RWPE2 (cell line): ENCODE measurements at regions not wholly inside any gene's neighbourhood (a gene's known extent, or its start where the extent isn't known, plus 50 kb on each side); places are given as distances from the start of the nearest gene placed in this dataset.

Experiments
- ATAC-seq: fragments of 200-7000 bp; cut with Tn5 transposase; 3 replicates; pipeline ENCODE4 v1.9.1; 2021; ENCODE audit warnings: low read depth
- DNase-seq: peaks from one replicate; pipeline ENCODE4 v3.0.0-alpha.2; 2020; ENCODE audit warnings: low spot score
- H3K27ac ChIP-seq: fragments of 450-650 bp; 2 replicates; pipeline ENCODE4 v1.5.1; 2017; ENCODE audit warnings: mild to moderate bottlenecking; ENCODE audit not compliant: poor library complexity, severe bottlenecking
- H3K27me3 ChIP-seq: fragments of 250-450 bp; sonication (Bioruptor Pico); 2 replicates; pipeline ENCODE4 v1.5.1; 2021; ENCODE audit warnings: mild to moderate bottlenecking, moderate library complexity; ENCODE audit not compliant: insufficient read depth, poor library complexity, severe bottlenecking
- H3K36me3 ChIP-seq: fragments of 250-450 bp; sonication (Bioruptor Pico); 2 replicates; pipeline ENCODE4 v1.5.1; 2020; ENCODE audit warnings: low read depth, mild to moderate bottlenecking, moderate library complexity
- H3K4me1 ChIP-seq: fragments of 250-450 bp; sonication (Bioruptor Pico); 2 replicates; pipeline ENCODE4 v1.5.1; 2021; ENCODE audit warnings: mild to moderate bottlenecking, moderate library complexity; ENCODE audit not compliant: insufficient read depth, poor library complexity, severe bottlenecking
- H3K4me3 ChIP-seq: fragments of 250-450 bp; sonication (Bioruptor Pico); 2 replicates; pipeline ENCODE4 v1.5.1; 2021; ENCODE audit warnings: mild to moderate bottlenecking, moderate library complexity; ENCODE audit not compliant: severe bottlenecking
- H3K9me3 ChIP-seq: fragments of 250-450 bp; sonication (Bioruptor Pico); 2 replicates; pipeline ENCODE4 v1.5.1; 2021; ENCODE audit warnings: mild to moderate bottlenecking, moderate library complexity; ENCODE audit not compliant: severe bottlenecking
- TF ChIP-seq, protein P1 (sequence below): fragments of 450-650 bp; IDR thresholded peaks from one replicate; pipeline ENCODE4 v1.5.1; 2017; ENCODE audit warnings: mild to moderate bottlenecking, moderate library complexity; ENCODE audit not compliant: poor library complexity, severe bottlenecking

DNA sequence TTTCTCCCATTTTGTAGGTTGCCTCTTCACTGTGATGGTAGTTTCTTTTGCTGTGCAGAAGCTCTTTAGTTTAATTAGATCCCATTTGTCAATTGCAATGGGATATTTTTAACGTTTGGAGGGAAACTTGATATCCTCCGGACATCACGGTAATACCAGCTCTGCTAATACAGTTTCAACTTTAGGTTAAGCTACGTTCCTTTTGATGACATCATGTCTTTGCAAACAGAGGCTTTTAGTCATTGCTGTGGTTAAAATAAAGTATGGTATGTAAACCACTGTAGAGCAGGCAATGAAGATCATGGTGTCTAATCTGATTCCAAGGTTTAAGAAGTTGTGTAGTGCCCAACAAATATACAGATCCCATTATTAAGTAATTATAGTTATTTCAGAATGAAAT, 168.0 kb upstream of the CHD6 start:
- Histone ChIP-seq H3K4me1 (no peaks in the 10 kb centered on the region), H3K27me3 (peaks cover 5% of the 10 kb centered on the region), H3K9me3 (no peaks in the 10 kb centered on the region), H3K36me3 (no peaks in the 10 kb centered on the region), H3K27ac (no peak overlapping the region), H3K4me3 (no peak overlapping the region)
- no peak for DNase-seq
- peak; percentile 72 for ATAC-seq
- TF ChIP-seq, protein P1, sequence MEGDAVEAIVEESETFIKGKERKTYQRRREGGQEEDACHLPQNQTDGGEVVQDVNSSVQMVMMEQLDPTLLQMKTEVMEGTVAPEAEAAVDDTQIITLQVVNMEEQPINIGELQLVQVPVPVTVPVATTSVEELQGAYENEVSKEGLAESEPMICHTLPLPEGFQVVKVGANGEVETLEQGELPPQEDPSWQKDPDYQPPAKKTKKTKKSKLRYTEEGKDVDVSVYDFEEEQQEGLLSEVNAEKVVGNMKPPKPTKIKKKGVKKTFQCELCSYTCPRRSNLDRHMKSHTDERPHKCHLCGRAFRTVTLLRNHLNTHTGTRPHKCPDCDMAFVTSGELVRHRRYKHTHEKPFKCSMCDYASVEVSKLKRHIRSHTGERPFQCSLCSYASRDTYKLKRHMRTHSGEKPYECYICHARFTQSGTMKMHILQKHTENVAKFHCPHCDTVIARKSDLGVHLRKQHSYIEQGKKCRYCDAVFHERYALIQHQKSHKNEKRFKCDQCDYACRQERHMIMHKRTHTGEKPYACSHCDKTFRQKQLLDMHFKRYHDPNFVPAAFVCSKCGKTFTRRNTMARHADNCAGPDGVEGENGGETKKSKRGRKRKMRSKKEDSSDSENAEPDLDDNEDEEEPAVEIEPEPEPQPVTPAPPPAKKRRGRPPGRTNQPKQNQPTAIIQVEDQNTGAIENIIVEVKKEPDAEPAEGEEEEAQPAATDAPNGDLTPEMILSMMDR, result no peak

DNA sequence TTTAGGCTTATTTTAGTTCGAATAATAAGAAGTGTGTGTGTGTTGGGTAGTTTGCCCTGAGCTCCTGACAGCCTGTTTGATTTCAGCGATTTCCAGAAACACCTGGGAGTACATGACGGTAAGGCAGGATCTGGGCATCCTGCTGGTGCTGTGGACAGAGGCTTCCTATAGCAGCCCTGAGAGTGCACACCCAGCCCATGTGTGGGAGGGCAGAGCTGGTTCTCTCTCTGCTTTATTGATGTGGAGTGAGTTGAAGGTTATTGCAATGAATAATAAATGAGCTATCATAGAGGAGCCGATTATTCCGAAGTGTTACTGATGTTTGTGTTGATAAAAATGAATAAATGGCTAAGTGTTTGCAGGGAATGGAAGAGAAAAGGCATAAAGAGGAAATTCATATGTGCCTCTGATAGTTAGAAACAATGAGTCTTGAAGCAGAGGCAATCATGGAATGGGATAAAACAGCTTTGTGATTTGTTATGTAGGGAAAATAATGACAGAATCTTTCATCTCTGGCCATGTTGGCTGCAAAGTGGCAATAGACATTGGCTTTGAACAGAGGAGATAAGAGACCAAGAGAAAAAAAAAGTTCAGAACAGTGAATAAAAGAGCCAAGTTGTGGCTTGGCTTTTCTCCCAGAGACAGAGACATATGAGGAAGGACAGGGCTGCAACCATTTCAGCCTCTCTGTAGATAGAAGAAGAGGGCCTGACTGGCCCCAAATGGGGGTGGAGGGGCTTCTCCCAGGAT, 166.2 kb upstream of the CHD6 start:
- Histone ChIP-seq H3K36me3 (no peaks in the 10 kb centered on the region), H3K27me3 (peaks cover 5% of the 10 kb centered on the region), H3K9me3 (no peaks in the 10 kb centered on the region), H3K27ac (no peak overlapping the region), H3K4me3 (no peak overlapping the region), H3K4me1 (no peaks in the 10 kb centered on the region)
- ATAC-seq (0 out of 3 replicates have a peak, but pooled peaks have one; percentile 26), DNase-seq (no peak)
- TF ChIP-seq, protein P1, result no peak

DNA sequence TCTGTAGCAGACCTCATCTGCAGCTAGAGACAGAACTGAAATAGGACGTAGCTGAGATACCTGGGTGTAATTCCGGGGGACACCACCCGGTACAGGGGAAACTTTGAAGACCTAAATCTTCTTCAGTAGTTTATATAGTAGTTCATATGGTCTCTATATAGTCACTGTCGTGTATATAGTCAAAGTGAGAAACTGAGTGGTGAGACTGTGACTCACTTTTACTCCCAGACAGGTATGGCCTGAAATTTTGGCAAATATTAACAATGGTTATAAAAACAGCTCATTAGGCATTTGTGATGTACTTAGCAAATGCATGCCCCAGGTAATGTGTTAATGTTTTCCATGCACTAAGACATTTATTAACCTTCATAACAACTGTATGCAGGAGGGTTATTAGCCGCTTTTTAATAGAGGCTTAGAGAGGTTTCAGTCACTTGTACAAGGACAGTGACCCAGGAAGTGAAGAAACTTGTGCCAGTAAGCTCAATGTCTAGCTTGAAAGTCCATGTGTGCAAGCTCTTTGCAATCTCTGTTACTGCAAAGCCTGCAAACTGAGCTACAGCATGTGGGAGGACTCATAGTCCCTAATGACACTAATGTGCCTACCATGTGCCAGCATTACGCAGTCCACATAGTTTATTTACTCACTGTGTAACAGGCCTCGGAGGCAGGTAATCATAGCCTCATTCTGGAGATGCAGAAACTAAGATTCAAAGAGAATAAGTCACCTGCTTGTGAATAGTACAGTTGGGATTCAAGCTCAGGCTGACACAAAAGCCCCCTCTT, 165.4 kb upstream of the CHD6 start:
- Histone ChIP-seq H3K4me3 (no peak overlapping the region), H3K36me3 (no peaks in the 10 kb centered on the region), H3K9me3 (no peaks in the 10 kb centered on the region), H3K27me3 (peaks cover 5% of the 10 kb centered on the region), H3K4me1 (no peaks in the 10 kb centered on the region), H3K27ac (no peak overlapping the region)
- TF ChIP-seq, protein P1, result no peak
- no peak for ATAC-seq
- no peak for DNase-seq

DNA sequence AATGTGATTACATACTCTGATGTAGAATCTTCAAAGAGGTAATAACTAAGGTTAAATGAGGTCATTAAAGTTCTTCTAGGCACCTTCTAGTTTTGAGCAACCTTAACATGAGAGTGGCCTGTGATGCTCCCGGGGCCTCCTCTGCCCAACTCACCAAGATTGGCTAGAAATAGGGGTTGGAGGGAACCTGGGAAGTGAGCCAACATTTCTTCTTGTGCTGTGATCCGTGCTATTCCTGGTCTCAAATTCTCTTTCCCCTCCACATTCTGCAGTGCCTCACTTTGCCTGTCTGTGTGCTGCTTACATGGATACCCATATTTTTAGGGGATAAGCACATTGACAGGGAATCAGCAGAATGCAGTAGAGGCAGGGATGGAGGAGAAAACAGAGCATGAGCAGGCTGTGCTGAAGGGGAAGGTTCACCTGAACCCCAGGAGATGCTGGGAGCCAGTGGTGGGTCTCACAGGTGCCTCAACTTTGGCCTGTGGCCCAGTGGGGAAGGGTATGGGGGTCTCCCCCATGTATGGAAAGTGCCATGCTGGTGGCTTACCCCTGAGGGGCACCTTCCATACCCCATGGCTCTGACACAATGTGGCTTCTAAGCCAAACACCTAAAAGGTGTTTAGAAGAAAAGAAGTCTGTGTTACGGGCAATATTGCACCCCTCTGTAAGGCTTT, 164.7 kb upstream of the CHD6 start:
- no peak for ATAC-seq
- H3K4me3 ChIP-seq, result no peak overlapping the region
- H3K36me3 ChIP-seq, result no peaks in the 10 kb centered on the region
- H3K27me3 ChIP-seq, result peaks cover 5% of the 10 kb centered on the region
- no peaks in the 10 kb centered on the region for H3K4me1 ChIP-seq
- TF ChIP-seq, protein P1, result no peak
- no peaks in the 10 kb centered on the region for H3K9me3 ChIP-seq
- no peak for DNase-seq
- no peak overlapping the region for H3K27ac ChIP-seq
